CD4-positive, CD25-positive, alpha-beta regulatory T cell (primary cell): ENCODE measurements at regions not wholly inside any gene's neighbourhood (a gene's known extent, or its start where the extent isn't known, plus 50 kb on each side); places are given as distances from the start of the nearest gene placed in this dataset.

ENCODE experiments used
- ATAC-seq, 2 donors: fragments of 150-1000 bp; cut with Tn5 transposase; one replicate each; pipeline ENCODE4 v1.10.0; 2021; ENCODE audit warnings: low read depth in 2 of 2, moderate number of reproducible peaks in 2 of 2, moderate library complexity in 1 of 2
- DNase-seq, 3 donors: peaks; one replicate each; pipeline versions ENCODE4 v3.0.0 to v3.0.0-alpha.2; 2012 to 2022; ENCODE audit warnings: mixed read lengths in 1 of 3
- H3K27ac ChIP-seq: one replicate; pipeline ENCODE4 v1.7.0; 2013; ENCODE audit warnings: mild to moderate bottlenecking, low read length; ENCODE audit not compliant: insufficient read depth, poor library complexity, severe bottlenecking
- H3K27me3 ChIP-seq: one replicate; pipeline ENCODE4 v1.7.0; 2013; ENCODE audit warnings: low read length; ENCODE audit not compliant: control insufficient read depth, insufficient read depth
- H3K36me3 ChIP-seq: one replicate; pipeline ENCODE4 v1.7.0; 2013; ENCODE audit warnings: mild to moderate bottlenecking, low read length, moderate library complexity; ENCODE audit not compliant: control insufficient read depth, insufficient read depth
- H3K4me1 ChIP-seq: 2 replicates; pipeline ENCODE4 v1.7.0; 2013; ENCODE audit warnings: mild to moderate bottlenecking, low read length; ENCODE audit not compliant: insufficient read depth, control insufficient read depth, poor library complexity, severe bottlenecking
- H3K4me3 ChIP-seq: one replicate; pipeline ENCODE4 v1.7.0; 2013; ENCODE audit warnings: low read depth, mild to moderate bottlenecking, low read length, moderate library complexity
- H3K9me3 ChIP-seq, 2 experiments: 1 replicate in 1 of 2; 2 replicates in 1 of 2; pipeline ENCODE4 v1.7.0; 2013; ENCODE audit warnings: low read length in 2 of 2, mild to moderate bottlenecking in 1 of 2, moderate library complexity in 1 of 2; ENCODE audit not compliant: control insufficient read depth in 2 of 2
- H3K27ac Mint-ChIP-seq, 3 donors: one replicate each; pipeline ENCODE4 v1.8.0; 2020 to 2022; ENCODE audit warnings: mild to moderate bottlenecking in 3 of 3, mixed read lengths in 3 of 3, moderate library complexity in 2 of 3
- H3K27me3 Mint-ChIP-seq: one replicate; pipeline ENCODE4 v1.8.0; 2022; ENCODE audit warnings: mild to moderate bottlenecking, mixed read lengths
- H3K36me3 Mint-ChIP-seq: one replicate; pipeline ENCODE4 v1.8.0; 2020; ENCODE audit warnings: mixed read lengths
- H3K4me1 Mint-ChIP-seq, 4 donors: one replicate each; pipeline ENCODE4 v1.8.0; 2020 to 2022; ENCODE audit warnings: mixed read lengths in 4 of 4, mild to moderate bottlenecking in 1 of 4
- H3K4me3 Mint-ChIP-seq, 4 donors: one replicate each; pipeline ENCODE4 v1.8.0; 2020 to 2022; ENCODE audit warnings: mild to moderate bottlenecking in 4 of 4, mixed read lengths in 4 of 4, moderate library complexity in 3 of 4
- H3K9me3 Mint-ChIP-seq, 7 donors: one replicate each; pipeline ENCODE4 v1.8.0; 2020 to 2022; ENCODE audit warnings: mixed read lengths in 7 of 7, mild to moderate bottlenecking in 3 of 7, moderate library complexity in 2 of 7

- peaks cover 15% of the 10 kb centered on the region in 2 experiments for H3K9me3 ChIP-seq
- Mint-ChIP-seq H3K9me3 (peaks cover 0 to 18% (median 12%) of the 10 kb centered on the region in 7 donors), H3K4me3 (no peak overlapping the region), H3K36me3 (no peaks in the 10 kb centered on the region), H3K27me3 (peaks cover 12% of the 10 kb centered on the region), H3K4me1 (peaks cover 0 to 5% (median 3%) of the 10 kb centered on the region in 4 donors), H3K27ac (no peak overlapping the region)
- DNase-seq (no peak), ATAC-seq (no peak)
- H3K4me3 ChIP-seq = no peak overlapping the region
- H3K27me3 ChIP-seq = peaks cover 4% of the 10 kb centered on the region
- no peaks in the 10 kb centered on the region for H3K36me3 ChIP-seq
- no peaks in the 10 kb centered on the region for H3K4me1 ChIP-seq
- no peak overlapping the region for H3K27ac ChIP-seq
These were observed 102.5 kb upstream of the SPRED1 start for GRCh38 chr15:38150148-38150547.

GRCh38 chr15:38150794-38151193 is 101.8 kb upstream of the SPRED1 start:
- Mint-ChIP-seq H3K27ac (no peak overlapping the region), H3K4me3 (no peak overlapping the region), H3K4me1 (peaks cover 0 to 5% (median 3%) of the 10 kb centered on the region in 4 donors), H3K36me3 (no peaks in the 10 kb centered on the region), H3K9me3 (peaks cover 0 to 22% (median 12%) of the 10 kb centered on the region in 7 donors), H3K27me3 (peaks cover 12% of the 10 kb centered on the region)
- Histone ChIP-seq H3K36me3 (no peaks in the 10 kb centered on the region), H3K4me1 (no peaks in the 10 kb centered on the region), H3K27ac (no peak overlapping the region), H3K4me3 (no peak overlapping the region), H3K9me3 (peaks cover 15% of the 10 kb centered on the region in 2 experiments), H3K27me3 (peaks cover 5% of the 10 kb centered on the region)
- no peak for ATAC-seq
- no peak for DNase-seq

- no peaks in the 10 kb centered on the region for H3K36me3 ChIP-seq
- H3K27me3 Mint-ChIP-seq = peaks cover 19% of the 10 kb centered on the region
- no peaks in the 10 kb centered on the region for H3K4me1 ChIP-seq
- DNase-seq = no peak
- peaks cover 5% of the 10 kb centered on the region for H3K27me3 ChIP-seq
- peaks cover 20% of the 10 kb centered on the region in 2 experiments for H3K9me3 ChIP-seq
- H3K27ac ChIP-seq = no peak overlapping the region
- peaks cover 0 to 5% (median 2%) of the 10 kb centered on the region in 4 donors for H3K4me1 Mint-ChIP-seq
- H3K9me3 Mint-ChIP-seq = peaks cover 2 to 29% (median 12%) of the 10 kb centered on the region in 7 donors
- H3K4me3 Mint-ChIP-seq = no peak overlapping the region
- no peak overlapping the region for H3K27ac Mint-ChIP-seq
- no peak overlapping the region for H3K4me3 ChIP-seq
- ATAC-seq = no peak
- no peaks in the 10 kb centered on the region for H3K36me3 Mint-ChIP-seq
These were observed 98.9 kb upstream of the SPRED1 start for GRCh38 chr15:38153781-38154180.

DNA sequence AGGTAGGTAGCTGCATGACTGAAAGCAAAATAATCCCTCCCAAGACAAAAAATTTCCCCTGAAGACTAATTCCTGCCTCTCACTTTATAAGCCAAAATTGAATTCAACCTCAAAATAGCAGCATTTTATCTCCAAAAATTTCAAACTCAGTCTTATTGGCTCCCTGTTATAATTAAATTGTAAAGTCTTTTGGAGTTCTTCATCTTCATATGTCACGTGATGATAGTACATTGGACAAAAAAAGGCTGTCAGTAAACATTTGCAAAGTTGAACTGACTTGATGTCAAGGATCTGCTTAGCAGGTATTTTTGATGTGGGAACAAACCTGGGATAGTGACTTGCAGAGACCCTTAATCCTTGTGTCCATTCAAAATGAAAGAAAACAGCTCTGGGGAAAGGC is 98.4 kb upstream of the SPRED1 start:
- Mint-ChIP-seq H3K9me3 (peaks cover 2 to 29% (median 13%) of the 10 kb centered on the region in 7 donors), H3K36me3 (no peaks in the 10 kb centered on the region), H3K27me3 (peaks cover 19% of the 10 kb centered on the region), H3K27ac (no peak overlapping the region), H3K4me1 (peaks cover 0 to 5% (median under 1%) of the 10 kb centered on the region in 4 donors), H3K4me3 (no peak overlapping the region)
- Histone ChIP-seq H3K27me3 (peaks cover 5% of the 10 kb centered on the region), H3K4me1 (no peaks in the 10 kb centered on the region), H3K36me3 (no peaks in the 10 kb centered on the region), H3K4me3 (no peak overlapping the region), H3K27ac (no peak overlapping the region), H3K9me3 (peaks cover 20% of the 10 kb centered on the region in 2 experiments)
- ATAC-seq = no peak
- DNase-seq = no peak

GRCh38 chr15:38154837-38155236 is 97.8 kb upstream of the SPRED1 start:
- Mint-ChIP-seq H3K9me3 (peaks cover 2 to 23% (median 9%) of the 10 kb centered on the region in 7 donors), H3K36me3 (no peaks in the 10 kb centered on the region), H3K4me3 (no peak overlapping the region), H3K4me1 (peaks cover 0 to 2% (median 0%) of the 10 kb centered on the region in 4 donors), H3K27ac (no peak overlapping the region), H3K27me3 (peaks cover 19% of the 10 kb centered on the region)
- ATAC-seq (no peak), DNase-seq (no peak)
- H3K27ac ChIP-seq = no peak overlapping the region
- peaks cover 5% of the 10 kb centered on the region for H3K27me3 ChIP-seq
- no peaks in the 10 kb centered on the region for H3K36me3 ChIP-seq
- H3K9me3 ChIP-seq = peaks cover 19 to 20% of the 10 kb centered on the region in 2 experiments
- H3K4me3 ChIP-seq = no peak overlapping the region
- H3K4me1 ChIP-seq = no peaks in the 10 kb centered on the region

DNA sequence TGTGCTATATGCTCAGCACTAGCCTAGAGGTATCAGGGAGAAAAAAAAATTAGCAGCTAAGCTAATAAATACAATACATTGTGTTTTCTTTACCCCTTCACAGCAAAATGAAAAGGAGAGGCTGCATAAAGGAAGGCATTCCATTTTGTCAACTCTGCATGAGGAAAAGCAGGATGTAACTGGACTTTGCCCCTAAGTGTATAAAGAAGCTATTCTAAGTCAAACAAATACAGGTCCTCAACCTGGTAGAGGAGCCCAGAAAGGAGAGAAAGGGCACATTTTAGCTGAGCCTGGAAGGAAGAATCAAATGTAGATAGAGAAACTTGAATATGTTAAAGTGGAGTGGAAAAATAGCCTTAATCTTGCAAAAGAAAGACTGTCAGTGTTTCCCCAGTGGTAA is 89.0 kb upstream of the SPRED1 start:
- peaks cover 0 to 6% (median 0%) of the 10 kb centered on the region in 7 donors for H3K9me3 Mint-ChIP-seq
- no peaks in the 10 kb centered on the region for H3K36me3 ChIP-seq

GRCh38 chr15:38164061-38164460 is 88.6 kb upstream of the SPRED1 start:
- Histone ChIP-seq H3K4me1 (no peaks in the 10 kb centered on the region), H3K4me3 (no peak overlapping the region), H3K36me3 (no peaks in the 10 kb centered on the region), H3K27ac (no peak overlapping the region), H3K27me3 (peaks cover 2% of the 10 kb centered on the region), H3K9me3 (no peaks in the 10 kb centered on the region)
- Mint-ChIP-seq H3K4me1 (no peaks in the 10 kb centered on the region), H3K4me3 (no peak overlapping the region), H3K27ac (no peak overlapping the region), H3K9me3 (peaks cover 0 to 3% (median 0%) of the 10 kb centered on the region in 7 donors), H3K36me3 (no peaks in the 10 kb centered on the region), H3K27me3 (peaks cover 21% of the 10 kb centered on the region)
- ATAC-seq (no peak), DNase-seq (no peak)

More for the DNA sequence above, 89.0 kb upstream of the SPRED1 start:
- DNase-seq = no peak
- Mint-ChIP-seq H3K4me3 (no peak overlapping the region), H3K36me3 (no peaks in the 10 kb centered on the region), H3K27ac (no peak overlapping the region), H3K4me1 (no peaks in the 10 kb centered on the region), H3K27me3 (peaks cover 21% of the 10 kb centered on the region)
- Histone ChIP-seq H3K27ac (no peak overlapping the region), H3K27me3 (peaks cover 2% of the 10 kb centered on the region), H3K4me3 (no peak overlapping the region), H3K4me1 (no peaks in the 10 kb centered on the region), H3K9me3 (no peaks in the 10 kb centered on the region)
- ATAC-seq = no peak

GRCh38 chr15:38164507-38164906 is 88.1 kb upstream of the SPRED1 start:
- H3K4me1 Mint-ChIP-seq = no peaks in the 10 kb centered on the region
- peaks cover 2% of the 10 kb centered on the region for H3K27me3 ChIP-seq
- no peaks in the 10 kb centered on the region for H3K4me1 ChIP-seq
- H3K27ac Mint-ChIP-seq = no peak overlapping the region
- H3K36me3 Mint-ChIP-seq = no peaks in the 10 kb centered on the region
- DNase-seq = no peak
- no peak overlapping the region for H3K4me3 Mint-ChIP-seq
- ATAC-seq = no peak
- H3K27me3 Mint-ChIP-seq = peaks cover 24% of the 10 kb centered on the region
- H3K4me3 ChIP-seq = no peak overlapping the region
- peaks cover 0 to 3% (median 0%) of the 10 kb centered on the region in 7 donors for H3K9me3 Mint-ChIP-seq
- H3K36me3 ChIP-seq = no peaks in the 10 kb centered on the region
- no peaks in the 10 kb centered on the region for H3K9me3 ChIP-seq
- no peak overlapping the region for H3K27ac ChIP-seq
